K562 (cell line): ENCODE measurements at regions not wholly inside any gene's neighbourhood (a gene's known extent, or its start where the extent isn't known, plus 50 kb on each side); places are given as distances from the start of the nearest gene placed in this dataset.

ENCODE experiments used
- CBX3 ChIP-seq, 2 experiments: IDR thresholded peaks; 1 replicate in 1 of 2; 2 replicates in 1 of 2; pipeline ENCODE4 v1.6.1; 2012; ENCODE audit warnings: inconsistent platforms in 2 of 2, low read length in 2 of 2, borderline replicate concordance in 1 of 2, control low read depth in 1 of 2
- FOXJ2 ChIP-seq: fragments of 200-800 bp; sonication (Bioruptor generic); IDR thresholded peaks from 2 replicates; pipeline ENCODE4 v1.6.1; 2016; ENCODE audit warnings: missing genetic modification characterization, missing compliant biosample characterization
- GATA2 ChIP-seq: sonication (generic); formaldehyde crosslinking; IDR thresholded peaks from 2 replicates; pipeline ENCODE4 v1.4.0; 2020; ENCODE audit warnings: mild to moderate bottlenecking, missing genetic modification reagents
- GATAD2A ChIP-seq: fragments of 450-650 bp; IDR thresholded peaks from 2 replicates; pipeline ENCODE4 v1.6.1; 2017
- KDM4B ChIP-seq, 2 experiments: fragments of 450-650 bp in 1 of 2; sonication (generic) in 1 of 2; IDR thresholded peaks; 2 replicates each; pipeline ENCODE4 v1.6.1; 2016 to 2017; ENCODE audit warnings: borderline replicate concordance in 2 of 2, antibody characterized with exemption in 1 of 2, low read depth in 1 of 2, mild to moderate bottlenecking in 1 of 2
- POLR2AphosphoS2 ChIP-seq: IDR thresholded peaks from 2 replicates; pipeline ENCODE4 v1.6.1; 2012; ENCODE audit warnings: low read length, improper control_type of control experiment
- SAFB2 ChIP-seq: fragments of 200-400 bp; formaldehyde crosslinking; IDR thresholded peaks from 2 replicates; pipeline ENCODE4 v1.6.1; 2018; ENCODE audit warnings: borderline replicate concordance, low read length, low read depth, moderate library complexity; ENCODE audit not compliant: severe bottlenecking
- SPI1 ChIP-seq: IDR thresholded peaks from 2 replicates; pipeline ENCODE4 v1.6.1; 2011; ENCODE audit warnings: low read depth, low read length, control low read depth, borderline replicate concordance
- TFAM ChIP-seq: fragments of 250-450 bp; sonication (Bioruptor Pico); conservative IDR thresholded peaks from 2 replicates; pipeline ENCODE4 v1.5.0; 2021; ENCODE audit warnings: mild to moderate bottlenecking, moderate library complexity
- XRCC4 ChIP-seq: IDR thresholded peaks from one replicate; pipeline ENCODE4 v1.6.1; 2011; ENCODE audit not compliant: insufficient read depth, insufficient read length; ENCODE audit errors: extremely low read depth
- TF ChIP-seq, protein P1 (sequence below): fragments of 250-450 bp; sonication (Bioruptor Pico); IDR thresholded peaks from 2 replicates; pipeline ENCODE4 v1.5.0; 2022; ENCODE audit warnings: mild to moderate bottlenecking
- TF ChIP-seq, protein P2 (sequence below): fragments of 250-450 bp; sonication (Bioruptor Pico); IDR thresholded peaks from 2 replicates; pipeline ENCODE4 v1.5.0; 2021
- TF ChIP-seq, protein P3 (sequence below): fragments of 450-650 bp; formaldehyde crosslinking; IDR thresholded peaks from 2 replicates; pipeline ENCODE4 v1.4.0; 2020; ENCODE audit warnings: mild to moderate bottlenecking
- TF ChIP-seq, protein P4 (sequence below): sonication (generic); formaldehyde crosslinking; IDR thresholded peaks from 2 replicates; pipeline ENCODE4 v1.8.1; 2023; ENCODE audit warnings: mild to moderate bottlenecking, missing genetic modification reagents, moderate library complexity
- TF ChIP-seq, protein P5 (sequence below): fragments of 450-650 bp; IDR thresholded peaks from 2 replicates; pipeline ENCODE4 v1.6.1; 2016; ENCODE audit warnings: borderline replicate concordance
- TF ChIP-seq, protein P6 (sequence below): sonication (generic); formaldehyde crosslinking; IDR thresholded peaks from 2 replicates; pipeline ENCODE4 v1.8.1; 2023; ENCODE audit warnings: mild to moderate bottlenecking, missing genetic modification reagents

DNA sequence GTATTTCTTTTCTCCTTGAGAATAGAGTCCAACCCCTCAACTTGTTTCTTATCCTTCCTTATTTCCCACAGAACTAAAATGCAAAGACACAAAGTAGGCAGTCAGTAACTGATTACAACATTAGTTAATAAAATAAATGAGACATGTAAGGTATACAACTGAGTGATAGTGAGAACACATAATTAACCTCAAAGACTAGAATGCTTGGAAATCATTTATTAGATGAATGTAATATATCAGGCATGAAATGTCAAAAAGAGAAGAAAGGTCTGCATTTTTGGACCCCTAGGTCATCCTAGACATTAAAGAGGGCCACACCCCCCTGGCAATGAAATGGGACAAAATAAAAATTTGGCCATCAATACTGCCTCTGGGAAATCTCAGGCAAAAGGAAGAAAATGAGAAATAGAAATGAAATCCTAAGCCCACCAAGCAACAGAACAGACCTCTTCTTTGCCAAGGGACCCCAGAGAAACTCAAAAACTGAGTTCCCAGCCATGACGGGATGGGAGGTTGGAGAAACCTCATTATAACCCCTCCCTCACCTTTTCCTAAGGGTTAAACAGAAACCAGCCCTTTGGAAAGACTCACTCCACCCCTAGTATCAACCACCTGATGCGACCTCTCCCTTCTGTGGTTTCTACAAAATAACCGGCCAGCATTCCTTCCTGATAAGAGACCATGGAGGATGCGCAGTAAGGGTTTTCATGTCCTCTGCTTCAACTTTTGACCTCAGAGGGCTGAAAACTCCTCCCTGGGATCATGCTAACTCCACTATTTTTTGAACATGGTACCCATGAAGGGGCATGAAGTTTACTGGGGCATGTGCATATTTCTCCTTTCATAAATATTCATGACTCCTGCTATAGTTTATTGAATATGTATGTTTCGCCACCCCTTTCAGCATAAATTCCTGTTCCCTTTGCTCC is 90.0 kb upstream of the EXOC1L start (continued):
- TF ChIP-seq, protein P1, sequence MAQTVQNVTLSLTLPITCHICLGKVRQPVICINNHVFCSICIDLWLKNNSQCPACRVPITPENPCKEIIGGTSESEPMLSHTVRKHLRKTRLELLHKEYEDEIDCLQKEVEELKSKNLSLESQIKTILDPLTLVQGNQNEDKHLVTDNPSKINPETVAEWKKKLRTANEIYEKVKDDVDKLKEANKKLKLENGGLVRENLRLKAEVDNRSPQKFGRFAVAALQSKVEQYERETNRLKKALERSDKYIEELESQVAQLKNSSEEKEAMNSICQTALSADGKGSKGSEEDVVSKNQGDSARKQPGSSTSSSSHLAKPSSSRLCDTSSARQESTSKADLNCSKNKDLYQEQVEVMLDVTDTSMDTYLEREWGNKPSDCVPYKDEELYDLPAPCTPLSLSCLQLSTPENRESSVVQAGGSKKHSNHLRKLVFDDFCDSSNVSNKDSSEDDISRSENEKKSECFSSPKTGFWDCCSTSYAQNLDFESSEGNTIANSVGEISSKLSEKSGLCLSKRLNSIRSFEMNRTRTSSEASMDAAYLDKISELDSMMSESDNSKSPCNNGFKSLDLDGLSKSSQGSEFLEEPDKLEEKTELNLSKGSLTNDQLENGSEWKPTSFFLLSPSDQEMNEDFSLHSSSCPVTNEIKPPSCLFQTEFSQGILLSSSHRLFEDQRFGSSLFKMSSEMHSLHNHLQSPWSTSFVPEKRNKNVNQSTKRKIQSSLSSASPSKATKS (CRISPR knock-in tag), result no peak
- TF ChIP-seq, protein P2, sequence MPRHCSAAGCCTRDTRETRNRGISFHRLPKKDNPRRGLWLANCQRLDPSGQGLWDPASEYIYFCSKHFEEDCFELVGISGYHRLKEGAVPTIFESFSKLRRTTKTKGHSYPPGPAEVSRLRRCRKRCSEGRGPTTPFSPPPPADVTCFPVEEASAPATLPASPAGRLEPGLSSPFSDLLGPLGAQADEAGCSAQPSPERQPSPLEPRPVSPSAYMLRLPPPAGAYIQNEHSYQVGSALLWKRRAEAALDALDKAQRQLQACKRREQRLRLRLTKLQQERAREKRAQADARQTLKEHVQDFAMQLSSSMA (CRISPR knock-in tag), result no peak
- no peak for TF ChIP-seq XRCC4
- peak; percentile 47; the same call in 1 of the 2 replicates for TF ChIP-seq GATA2
- TF ChIP-seq, protein P3, sequence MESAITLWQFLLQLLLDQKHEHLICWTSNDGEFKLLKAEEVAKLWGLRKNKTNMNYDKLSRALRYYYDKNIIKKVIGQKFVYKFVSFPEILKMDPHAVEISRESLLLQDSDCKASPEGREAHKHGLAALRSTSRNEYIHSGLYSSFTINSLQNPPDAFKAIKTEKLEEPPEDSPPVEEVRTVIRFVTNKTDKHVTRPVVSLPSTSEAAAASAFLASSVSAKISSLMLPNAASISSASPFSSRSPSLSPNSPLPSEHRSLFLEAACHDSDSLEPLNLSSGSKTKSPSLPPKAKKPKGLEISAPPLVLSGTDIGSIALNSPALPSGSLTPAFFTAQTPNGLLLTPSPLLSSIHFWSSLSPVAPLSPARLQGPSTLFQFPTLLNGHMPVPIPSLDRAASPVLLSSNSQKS, result no peak
- TF ChIP-seq, protein P4, sequence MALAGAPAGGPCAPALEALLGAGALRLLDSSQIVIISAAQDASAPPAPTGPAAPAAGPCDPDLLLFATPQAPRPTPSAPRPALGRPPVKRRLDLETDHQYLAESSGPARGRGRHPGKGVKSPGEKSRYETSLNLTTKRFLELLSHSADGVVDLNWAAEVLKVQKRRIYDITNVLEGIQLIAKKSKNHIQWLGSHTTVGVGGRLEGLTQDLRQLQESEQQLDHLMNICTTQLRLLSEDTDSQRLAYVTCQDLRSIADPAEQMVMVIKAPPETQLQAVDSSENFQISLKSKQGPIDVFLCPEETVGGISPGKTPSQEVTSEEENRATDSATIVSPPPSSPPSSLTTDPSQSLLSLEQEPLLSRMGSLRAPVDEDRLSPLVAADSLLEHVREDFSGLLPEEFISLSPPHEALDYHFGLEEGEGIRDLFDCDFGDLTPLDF (CRISPR knock-in tag), result no peak
- TF ChIP-seq CBX3 (IDR thresholded peaks at IDR 0.05; ENCODE audit: borderline replicate concordance in 1 of 2, low read length in 2 of 2), result peak in 1 of 2 experiments; percentile 21; a peak in 1 of 3 replicates
- TF ChIP-seq, protein P5, sequence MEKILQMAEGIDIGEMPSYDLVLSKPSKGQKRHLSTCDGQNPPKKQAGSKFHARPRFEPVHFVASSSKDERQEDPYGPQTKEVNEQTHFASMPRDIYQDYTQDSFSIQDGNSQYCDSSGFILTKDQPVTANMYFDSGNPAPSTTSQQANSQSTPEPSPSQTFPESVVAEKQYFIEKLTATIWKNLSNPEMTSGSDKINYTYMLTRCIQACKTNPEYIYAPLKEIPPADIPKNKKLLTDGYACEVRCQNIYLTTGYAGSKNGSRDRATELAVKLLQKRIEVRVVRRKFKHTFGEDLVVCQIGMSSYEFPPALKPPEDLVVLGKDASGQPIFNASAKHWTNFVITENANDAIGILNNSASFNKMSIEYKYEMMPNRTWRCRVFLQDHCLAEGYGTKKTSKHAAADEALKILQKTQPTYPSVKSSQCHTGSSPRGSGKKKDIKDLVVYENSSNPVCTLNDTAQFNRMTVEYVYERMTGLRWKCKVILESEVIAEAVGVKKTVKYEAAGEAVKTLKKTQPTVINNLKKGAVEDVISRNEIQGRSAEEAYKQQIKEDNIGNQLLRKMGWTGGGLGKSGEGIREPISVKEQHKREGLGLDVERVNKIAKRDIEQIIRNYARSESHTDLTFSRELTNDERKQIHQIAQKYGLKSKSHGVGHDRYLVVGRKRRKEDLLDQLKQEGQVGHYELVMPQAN, result 0 out of 2 replicates have a peak, but pooled peaks have one; percentile 26
- TF ChIP-seq, protein P6, sequence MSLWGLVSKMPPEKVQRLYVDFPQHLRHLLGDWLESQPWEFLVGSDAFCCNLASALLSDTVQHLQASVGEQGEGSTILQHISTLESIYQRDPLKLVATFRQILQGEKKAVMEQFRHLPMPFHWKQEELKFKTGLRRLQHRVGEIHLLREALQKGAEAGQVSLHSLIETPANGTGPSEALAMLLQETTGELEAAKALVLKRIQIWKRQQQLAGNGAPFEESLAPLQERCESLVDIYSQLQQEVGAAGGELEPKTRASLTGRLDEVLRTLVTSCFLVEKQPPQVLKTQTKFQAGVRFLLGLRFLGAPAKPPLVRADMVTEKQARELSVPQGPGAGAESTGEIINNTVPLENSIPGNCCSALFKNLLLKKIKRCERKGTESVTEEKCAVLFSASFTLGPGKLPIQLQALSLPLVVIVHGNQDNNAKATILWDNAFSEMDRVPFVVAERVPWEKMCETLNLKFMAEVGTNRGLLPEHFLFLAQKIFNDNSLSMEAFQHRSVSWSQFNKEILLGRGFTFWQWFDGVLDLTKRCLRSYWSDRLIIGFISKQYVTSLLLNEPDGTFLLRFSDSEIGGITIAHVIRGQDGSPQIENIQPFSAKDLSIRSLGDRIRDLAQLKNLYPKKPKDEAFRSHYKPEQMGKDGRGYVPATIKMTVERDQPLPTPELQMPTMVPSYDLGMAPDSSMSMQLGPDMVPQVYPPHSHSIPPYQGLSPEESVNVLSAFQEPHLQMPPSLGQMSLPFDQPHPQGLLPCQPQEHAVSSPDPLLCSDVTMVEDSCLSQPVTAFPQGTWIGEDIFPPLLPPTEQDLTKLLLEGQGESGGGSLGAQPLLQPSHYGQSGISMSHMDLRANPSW (CRISPR knock-in tag), result no peak
- no peak for TF ChIP-seq SPI1
- no peak for TF ChIP-seq KDM4B (IDR thresholded peaks at IDR 0.05; ENCODE audit: borderline replicate concordance in 2 of 2, low read depth in 1 of 2)
- TF ChIP-seq POLR2AphosphoS2, result no peak
- TF ChIP-seq GATAD2A, result peak; percentile 71; the same call in 1 of the 2 replicates
- no peak for TF ChIP-seq FOXJ2
- no peak for TF ChIP-seq SAFB2
- TF ChIP-seq TFAM (CRISPR knock-in tag), result no peak
